Hematopoietic multipotent progenitor cell treated with erythropoietin and hydrocortisone succinate and interleukin-3 and kit ligand, for 8 days (in vitro differentiated cells): ENCODE measurements at regions not wholly inside any gene's neighbourhood (a gene's known extent, or its start where the extent isn't known, plus 50 kb on each side); places are given as distances from the start of the nearest gene placed in this dataset.

Experiments
- DNase-seq: peaks from one replicate; pipeline ENCODE4 v3.0.0-alpha.2; 2015

GRCh38 chr2:234834228-234834923 is 117.4 kb upstream of the SH3BP4 start:
- no peak for DNase-seq

- no peak for DNase-seq
Measured at GRCh38 chr2:234830853-234831252, 121.0 kb upstream of the SH3BP4 start.

- no peak for DNase-seq
Measured at GRCh38 chr2:234829074-234829455, 122.8 kb upstream of the SH3BP4 start.

GRCh38 chr2:234828382-234829073 is 123.3 kb upstream of the SH3BP4 start:
- no peak for DNase-seq

- no peak for DNase-seq
Measured at GRCh38 chr2:234827096-234827860, 124.5 kb upstream of the SH3BP4 start.

- DNase-seq, result no peak
Measured at GRCh38 chr2:234826681-234827080, 125.1 kb upstream of the SH3BP4 start.

GRCh38 chr2:234825616-234826015 is 126.2 kb upstream of the SH3BP4 start:
- no peak for DNase-seq

- DNase-seq, result no peak
Measured at GRCh38 chr2:234823877-234824376, 127.9 kb upstream of the SH3BP4 start.

- DNase-seq, result no peak
Measured at GRCh38 chr2:234823196-234823876, 128.5 kb upstream of the SH3BP4 start.

- no peak for DNase-seq
Measured at GRCh38 chr2:234821946-234822475, 129.8 kb upstream of the SH3BP4 start.

GRCh38 chr2:234818937-234819336 is 132.9 kb upstream of the SH3BP4 start:
- no peak for DNase-seq

- DNase-seq, result no peak
Measured at GRCh38 chr2:234816491-234816890, 135.3 kb upstream of the SH3BP4 start.

GRCh38 chr2:234816056-234816455 is 135.8 kb upstream of the SH3BP4 start:
- no peak for DNase-seq

DNA sequence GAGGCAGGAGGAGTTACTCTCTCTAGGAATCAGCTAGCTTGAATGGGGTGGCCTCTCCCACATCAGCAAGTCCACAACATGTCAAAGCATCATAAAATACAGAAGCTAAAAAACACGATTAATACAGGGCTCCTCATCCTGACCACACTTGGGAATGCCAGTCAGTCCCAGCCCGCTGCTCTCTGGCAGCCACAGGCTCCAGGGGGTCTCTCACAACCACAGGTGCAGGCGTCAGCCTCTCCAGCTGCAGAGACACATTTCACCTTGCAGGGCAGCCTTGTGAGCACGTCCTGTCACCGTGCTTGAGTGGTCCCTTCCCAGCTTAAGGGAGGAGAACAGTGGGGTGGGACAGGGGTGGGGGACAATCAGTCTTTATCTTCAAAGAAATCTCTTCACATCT is 137.4 kb upstream of the SH3BP4 start:
- no peak for DNase-seq

DNA sequence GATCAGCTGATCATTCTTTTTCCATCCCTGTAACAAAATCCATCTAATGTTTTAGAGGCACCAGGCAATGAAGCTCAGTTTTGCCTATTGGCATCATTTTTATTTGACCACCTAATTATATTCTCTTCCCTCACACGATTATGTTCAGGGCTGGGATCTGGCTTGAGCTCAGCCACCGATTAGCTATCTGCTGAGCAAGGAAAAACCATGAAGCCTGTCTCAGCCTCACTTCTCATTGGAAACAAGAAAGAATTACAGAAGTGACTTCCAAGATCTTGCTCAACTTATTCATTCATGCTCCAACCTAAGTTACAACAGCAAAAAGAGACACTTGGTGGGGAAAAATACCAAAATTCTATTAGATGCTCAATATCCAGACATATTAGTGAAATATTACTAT is 139.0 kb upstream of the SH3BP4 start:
- no peak for DNase-seq

DNA sequence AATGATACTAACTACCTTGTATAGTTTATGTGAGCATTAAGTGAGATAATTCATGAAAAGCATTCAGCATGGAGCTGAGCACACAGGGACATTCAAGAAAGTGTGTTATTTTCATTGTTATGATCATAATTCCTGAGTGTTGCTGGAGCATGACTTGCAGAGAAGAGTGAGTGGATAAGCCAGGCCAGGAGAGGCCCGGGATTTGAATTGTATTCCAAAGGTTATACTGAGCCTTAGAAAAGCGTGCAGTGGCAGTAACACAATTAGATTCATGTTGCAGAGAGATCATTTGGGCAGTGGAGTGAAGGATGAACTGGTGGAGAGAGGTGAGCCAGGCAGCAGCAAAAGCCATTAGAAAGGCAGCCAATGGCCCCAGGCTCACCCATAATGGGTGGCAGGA is 142.9 kb upstream of the SH3BP4 start:
- DNase-seq, result no peak

DNA sequence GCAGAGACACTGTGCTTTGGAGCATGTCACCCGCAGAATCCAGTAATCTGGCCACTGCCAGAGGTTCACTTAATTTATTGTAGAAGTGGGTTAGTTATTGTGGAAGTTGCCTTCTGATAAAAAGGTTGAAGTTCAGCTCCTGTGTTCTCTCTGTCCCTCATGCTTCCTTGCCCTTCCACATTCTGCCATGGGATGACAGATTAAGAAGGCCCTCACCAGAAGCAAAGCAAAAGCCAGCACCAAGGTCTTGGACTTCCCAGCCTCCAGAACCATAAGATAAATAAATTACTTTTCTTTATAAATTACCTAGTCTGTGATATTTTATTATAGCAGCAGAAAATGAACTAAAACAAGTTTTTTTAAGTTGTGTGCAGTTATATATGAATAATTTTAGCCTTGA is 145.0 kb upstream of the SH3BP4 start:
- DNase-seq, result no peak

GRCh38 chr2:234805836-234806235 is 146.0 kb upstream of the SH3BP4 start:
- DNase-seq, result no peak

DNA sequence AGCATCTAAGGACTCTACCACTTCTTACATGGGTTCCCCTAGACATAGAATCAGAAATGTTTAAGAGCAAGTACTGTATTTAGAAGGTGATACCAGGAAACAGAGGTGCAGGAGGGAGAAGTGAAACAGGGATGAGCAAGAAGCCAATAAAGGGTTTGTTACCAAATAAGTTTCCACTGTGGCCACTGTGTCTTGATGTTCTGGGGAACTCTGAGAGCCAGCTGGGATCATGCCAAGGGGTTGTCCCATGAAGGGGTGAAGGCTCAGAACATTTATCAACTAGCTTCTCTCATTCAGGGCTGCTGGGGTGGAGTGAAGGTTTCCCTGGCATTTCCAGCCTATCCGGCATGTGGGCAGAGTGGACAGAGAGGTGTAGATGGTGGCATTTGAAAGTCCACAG is 147.1 kb upstream of the SH3BP4 start:
- no peak for DNase-seq

DNA sequence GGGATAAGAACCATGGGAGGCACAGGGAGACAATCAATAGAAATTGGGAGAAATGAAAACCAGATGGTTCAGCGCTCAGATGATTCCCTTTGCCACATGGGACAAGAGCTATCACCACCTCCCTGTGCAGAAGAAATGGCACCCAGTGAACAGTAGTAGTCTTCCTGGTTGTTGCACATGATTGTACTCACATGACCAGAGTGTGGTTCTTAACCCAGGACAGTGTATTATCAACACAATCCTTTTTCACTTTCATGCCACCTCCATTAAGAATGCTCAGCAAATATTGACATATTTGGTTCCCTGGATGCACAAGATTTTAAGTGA is 149.0 kb upstream of the SH3BP4 start:
- DNase-seq, result no peak

DNA sequence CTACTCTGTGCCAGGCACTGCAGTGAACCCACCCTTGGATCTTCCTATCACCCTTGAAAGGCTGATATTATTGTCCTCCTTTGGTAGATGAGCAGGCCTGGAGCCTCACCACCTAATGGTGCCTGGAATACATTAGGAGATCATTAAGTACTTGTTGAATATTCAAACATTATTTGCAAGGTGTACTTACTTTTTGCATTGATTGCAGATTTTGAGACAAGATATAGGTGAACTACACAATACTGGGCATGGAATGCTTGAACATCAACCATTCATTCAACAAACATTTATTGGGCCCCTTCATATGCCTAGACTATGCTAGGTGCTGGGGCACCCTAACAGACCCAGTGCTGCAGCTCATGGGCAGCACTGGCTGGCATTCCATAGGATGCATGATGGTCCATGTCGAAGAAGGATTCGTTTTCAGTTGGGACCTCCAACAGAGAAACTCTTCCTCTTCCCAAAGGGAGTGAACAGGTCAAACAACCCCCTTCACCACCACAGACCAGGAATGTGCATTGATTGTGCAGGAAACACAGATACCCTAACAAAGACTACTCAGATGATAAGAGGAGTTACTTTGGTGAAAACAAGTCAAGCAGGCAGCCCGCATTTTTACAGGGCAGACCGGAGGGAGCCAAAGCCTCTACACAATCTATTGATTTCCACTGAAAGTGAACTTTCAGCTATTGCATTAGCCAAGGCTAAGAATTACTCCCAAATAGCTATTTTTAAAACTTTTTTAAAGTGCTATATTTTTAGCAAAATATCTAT is 149.6 kb upstream of the SH3BP4 start:
- no peak for DNase-seq

DNA sequence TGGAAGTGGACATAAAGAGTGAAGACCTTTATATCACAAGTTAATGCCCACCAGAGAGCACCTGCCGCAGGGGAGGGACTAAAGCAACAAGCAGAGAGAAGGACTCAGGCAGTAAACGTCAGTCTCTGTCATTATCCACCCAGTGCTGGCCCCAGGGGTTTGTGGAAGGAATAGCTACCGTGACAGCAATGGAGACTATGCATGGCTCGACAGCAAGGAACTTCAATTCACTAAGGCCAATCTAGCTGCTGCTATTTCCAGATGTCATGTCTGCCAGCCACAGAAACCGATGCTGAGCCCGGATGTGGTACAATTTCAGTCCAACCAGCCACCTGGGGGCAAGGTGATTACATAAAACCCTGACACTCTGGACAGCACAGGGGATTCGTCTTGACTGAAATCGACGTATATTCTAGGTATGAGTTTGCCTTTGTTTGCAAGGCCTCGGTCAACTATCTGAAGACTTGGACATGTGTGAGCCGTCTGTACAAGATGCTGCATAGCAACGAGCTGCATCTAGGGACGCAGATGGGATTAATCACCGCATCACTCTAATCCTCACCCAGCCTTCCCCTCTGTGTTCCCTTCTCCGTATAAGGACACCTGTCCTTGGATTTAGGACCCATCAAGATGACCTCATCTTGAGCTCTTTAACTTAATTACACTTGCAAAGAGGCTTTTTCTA is 154.1 kb upstream of the SH3BP4 start:
- DNase-seq, result no peak
